ENCODE measurements at regions not wholly inside any gene's neighbourhood (a gene's known extent, or its start where the extent isn't known, plus 50 kb on each side); places are given as distances from the start of the nearest gene placed in this dataset.

DNA sequence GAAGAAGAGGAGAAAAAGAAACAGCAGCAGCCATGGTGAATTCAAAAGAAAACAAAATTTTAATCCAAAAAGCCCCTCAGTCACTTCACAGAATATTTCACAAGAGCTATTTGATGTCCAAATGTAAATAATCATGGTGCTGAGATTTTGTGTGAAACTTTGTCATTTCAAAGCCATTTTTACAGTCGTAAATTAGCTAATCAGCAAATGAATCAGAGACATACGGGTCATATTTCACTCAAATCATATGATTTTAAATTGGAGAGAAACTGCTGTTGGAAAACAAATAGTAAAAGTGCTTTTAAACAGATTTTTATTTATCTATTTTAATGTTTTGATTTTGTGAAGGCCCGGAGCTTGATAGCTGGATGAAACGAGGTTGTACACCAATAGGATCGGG is 101.4 kb upstream of the SMIM23 start:
- no peak for DNase-seq

DNA sequence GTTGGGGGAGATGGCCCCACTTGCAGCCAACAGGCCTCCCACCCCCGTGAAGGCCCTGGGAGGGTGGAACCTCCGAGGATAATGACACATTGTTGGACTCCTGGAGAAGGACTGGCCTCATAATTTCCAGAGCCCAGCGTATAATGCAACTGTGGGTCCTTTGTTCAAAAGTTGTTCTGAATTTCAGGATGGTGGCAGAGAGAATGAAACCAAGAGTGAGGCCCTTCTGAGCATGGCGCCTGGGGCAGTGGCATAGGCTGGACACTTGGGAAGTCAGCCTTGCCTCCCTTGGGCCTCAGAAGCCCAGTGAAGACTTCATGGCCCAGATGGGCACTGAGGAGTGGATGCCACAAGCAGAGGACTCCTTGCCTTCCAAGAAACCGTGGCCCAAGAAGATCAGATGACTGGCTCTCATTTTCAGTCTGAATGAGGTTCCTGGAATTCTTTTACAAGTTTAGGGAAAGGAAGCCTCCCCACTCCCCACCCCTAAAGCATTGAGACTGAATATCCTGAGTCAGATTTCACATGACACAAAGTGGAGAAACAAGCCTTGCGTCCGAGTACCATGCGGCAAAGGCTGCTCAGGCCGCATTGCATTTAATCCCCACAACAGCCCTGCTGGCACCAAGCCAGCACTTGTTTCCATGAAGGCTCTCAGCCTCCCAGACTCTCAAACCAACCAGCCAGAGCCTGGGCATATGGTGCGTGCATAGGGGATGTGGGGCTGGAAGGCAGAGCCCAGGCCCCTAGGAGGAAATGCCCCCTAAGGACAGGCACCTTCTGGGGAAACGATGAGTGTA is 96.7 kb upstream of the SMIM23 start:
- peak in 1 of 3 donors; percentile 56 for DNase-seq

DNA sequence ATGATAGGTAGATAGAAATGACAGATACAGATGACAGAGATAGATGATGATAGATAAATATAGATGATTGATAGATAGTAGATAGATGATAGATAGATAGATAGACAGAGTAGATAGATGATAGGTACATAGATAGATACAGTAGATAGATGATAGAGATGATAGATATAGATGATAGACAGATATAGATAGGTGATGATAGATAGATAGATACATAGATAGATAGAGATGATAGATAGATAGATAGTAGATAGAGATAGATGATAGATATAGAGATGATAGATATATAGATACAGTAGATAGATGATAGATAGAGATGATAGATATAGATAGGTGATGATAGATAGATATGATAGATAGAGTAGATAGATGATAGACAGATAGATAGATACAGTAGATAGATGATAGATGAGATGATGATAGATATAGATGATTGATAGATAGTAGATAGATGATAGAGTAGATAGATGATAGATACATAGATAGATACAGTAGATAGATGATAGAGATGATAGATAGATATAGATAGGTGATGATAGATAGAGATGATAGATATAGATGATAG is 95.7 kb upstream of the SMIM23 start:
- no peak for DNase-seq

DNA sequence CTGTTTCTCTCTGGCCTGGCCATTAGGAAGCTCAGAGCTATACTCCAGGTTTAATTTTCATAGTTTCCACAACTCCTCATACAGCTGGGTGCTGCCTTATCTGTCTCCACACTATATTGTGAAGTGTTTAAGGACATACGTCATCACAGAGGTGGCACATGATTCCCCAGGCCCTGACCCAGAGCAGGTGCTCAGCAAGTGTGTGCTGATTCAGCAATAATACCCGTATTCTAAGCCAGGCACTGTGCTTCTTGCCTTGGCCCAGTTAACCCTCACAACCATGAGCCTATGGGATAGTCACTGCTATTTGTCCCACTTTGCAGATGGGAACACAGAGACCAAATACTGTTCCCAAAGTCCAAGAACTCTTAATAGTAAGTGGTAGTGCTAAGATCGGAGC is 93.5 kb upstream of the SMIM23 start:
- DNase-seq: no peak

DNA sequence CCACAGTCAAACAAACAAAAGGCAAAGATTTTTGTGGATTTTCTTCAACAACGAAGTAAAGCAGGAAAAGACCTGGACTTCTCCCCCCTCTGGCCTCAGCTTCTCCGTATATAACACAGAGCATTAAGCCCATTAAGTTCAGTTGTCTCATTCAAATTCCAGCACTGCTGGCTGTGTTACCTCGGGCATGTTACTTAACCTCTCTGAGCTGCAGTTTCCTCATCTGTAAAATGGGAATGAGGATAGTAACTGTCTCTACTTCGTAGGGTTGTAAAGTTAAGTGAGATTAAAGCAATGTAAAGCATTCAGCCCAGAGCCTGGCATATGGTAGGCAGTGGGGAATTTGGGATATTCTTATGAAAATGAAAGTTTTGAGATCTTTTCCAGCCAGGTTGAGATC is 92.7 kb upstream of the SMIM23 start:
- no peak for DNase-seq

DNA sequence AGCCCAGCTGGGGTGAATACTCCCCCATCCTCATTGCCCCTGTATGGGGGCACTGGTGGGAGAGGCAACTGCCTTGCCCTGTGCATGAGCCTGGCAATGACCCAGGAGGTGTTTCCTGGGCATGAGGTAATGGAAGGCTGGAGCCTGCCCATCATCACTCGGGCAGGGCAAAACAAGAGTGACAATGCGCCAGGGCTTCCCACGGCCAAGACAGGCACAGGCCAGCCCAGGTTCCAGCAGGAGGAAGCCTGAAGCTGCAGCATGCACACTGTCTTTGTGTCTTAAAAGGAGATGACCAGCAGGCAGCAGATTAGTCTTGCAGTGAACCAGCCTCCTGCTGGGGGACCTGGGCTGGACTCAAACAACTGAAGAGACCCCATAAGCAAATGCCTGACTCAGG is 92.2 kb upstream of the SMIM23 start:
- no peak for DNase-seq

DNA sequence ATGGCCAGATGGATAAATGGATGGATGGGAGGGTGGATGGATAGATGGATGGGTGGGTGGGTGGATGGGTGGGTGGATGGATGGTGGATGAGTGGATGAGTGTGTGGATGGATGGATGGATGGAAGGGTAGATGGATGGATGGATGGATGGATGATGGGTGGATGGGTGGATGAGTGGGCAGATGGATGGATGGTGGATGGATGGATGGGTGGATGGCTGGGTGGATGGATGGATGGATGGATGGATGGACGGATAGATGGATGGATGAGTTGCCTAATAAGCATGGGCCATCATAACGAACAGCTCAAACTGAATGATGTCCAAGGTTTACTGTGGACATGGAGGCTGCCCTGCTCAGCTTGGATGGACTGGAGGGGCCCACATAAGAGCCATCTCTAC is 89.8 kb upstream of the SMIM23 start:
- no peak for DNase-seq

DNA sequence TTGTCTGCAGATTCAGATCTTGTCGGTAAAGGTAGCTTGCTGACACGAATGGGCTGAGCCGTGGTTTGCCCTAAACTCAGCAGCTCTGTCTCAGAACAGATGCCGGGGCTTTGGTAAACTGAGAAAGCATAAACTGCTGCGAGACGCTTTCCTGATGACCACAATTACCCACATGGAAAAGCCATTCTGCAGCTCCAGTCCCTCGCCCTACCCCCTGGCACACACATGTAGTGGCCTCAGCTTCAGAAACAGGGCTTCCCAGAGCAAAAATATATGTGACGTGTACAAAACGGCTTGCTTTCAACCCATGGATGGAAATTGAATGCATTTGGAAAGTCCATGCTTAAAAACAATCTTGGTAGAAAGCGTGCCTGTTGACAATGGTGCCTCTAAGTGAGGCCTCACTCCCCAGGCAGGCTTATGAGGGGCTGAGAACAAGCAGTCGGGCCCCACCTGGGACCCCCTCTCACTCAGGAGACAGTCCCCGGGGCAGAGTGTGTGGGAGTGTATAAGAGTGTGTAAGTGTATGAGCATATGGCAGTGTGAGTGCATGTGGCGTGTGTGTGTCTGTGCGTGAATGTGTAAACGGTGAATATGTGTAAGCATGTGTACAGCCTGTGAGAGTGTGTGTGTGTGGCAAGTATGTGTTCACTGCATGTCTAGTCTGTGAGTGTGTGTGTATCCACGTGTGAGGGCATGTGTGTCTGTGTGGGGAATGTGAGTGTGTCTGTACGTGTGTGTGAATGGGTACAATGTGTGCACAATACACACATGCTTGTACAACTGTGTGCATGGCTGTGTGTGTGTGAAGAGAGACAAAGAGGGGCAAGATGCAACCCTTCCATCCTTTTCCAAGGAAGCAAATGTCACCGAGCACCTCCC is 88.2 kb upstream of the SMIM23 start:
- peak in 1 of 3 donors; percentile 59 for DNase-seq

DNA sequence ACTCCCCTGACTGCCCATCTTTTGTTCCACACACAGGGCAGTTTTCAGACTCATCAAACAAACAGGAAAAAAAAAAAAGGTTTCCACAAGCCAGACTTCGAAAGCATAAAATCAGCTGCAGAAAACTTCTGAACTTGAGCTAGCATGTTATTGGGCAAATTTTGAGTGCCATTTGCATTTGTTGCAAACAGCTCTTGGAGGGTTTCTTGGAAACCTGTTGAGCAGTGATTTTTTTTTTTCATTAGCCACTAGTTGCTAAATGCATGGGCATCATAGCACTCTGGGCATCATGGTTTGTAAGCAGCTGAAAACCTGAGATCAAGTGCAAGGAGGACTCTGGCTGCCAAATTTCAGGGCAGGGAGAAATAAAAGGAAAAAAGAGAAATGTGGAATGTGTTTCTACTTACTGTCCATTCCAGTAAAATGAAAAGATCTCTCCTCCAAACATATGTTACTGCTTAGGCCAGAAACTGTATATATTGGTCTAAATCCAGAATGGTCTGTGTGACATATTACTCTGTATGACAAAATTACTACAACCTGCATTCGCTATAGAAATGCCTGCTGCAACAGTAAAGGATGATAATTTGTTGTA is 85.2 kb upstream of the SMIM23 start:
- DNase-seq: peak in 2 of 3 donors; percentile 69 to 86

DNA sequence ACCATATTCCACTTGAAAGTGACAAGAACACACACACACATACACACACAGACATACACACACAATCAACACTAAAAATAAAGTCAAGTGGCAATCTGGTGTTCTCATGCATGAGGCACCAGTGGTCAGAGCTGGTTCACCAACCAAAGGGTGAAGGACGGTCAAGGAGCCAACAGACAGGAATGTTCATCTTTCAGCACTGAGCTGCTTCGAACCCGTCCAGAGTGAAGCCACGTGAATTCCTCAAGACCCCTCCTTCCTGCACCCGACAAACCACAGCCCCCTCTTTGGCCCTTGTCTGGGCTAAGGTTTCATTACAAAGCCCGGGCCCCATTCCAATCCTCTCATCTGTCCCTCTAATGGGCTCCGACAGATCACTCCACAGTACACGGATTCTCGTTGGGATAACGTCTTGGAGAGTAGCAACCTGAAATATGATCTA is 84.5 kb upstream of the SMIM23 start:
- peak in 2 of 3 donors; percentile 59 to 79 for DNase-seq

DNA sequence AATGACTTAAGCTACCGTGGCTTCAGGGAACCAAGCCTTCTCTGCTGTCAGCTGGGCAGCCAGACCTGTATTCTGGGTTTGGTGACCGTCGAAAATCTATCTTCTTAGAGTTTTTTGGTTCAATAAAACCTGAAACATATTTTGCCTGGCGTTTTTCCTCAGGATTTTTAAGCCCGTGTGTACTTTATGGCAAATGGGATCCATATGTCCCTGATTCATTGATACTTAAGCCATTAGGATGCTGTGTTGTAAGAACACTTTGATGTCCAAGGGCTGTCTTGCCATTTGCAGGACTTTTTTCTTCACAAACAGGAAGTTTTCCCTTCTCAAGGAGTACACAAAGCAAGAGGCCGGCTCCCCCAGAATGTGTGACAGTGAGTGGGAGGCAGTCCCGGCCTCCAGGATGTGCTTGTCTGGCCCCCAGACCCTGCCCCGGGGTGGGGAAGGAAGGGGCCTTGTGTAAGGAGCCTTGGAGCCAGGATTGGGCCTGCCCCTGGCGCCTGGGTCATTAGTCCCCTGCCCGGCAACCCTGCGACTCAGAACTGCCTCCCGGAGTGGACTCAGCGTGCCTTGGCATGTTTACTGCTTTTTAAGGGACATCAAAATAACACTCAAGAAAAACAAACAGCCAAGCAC is 83.4 kb upstream of the SMIM23 start:
- peak in 1 of 3 donors; percentile 67 for DNase-seq

DNA sequence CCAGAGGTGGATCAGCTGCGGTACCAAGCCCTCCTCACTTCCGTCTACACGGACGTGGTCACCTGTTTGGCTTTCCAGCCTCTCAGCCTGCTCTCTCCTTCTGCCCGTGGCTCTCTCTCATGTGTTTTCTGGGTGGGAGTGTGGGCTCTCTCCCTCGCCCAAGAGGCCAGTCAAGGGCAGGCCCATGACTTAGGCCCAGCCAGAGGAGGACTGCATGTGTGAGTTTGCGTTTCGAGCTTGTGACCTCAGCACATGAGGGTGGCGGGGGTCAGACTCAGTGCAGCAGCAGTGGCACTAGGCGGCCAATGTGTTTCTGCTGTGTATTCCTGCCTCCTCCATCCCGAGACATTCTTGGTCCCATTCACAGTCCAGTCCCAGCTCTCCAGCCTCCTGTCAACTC is 82.5 kb upstream of the SMIM23 start:
- DNase-seq: no peak

DNA sequence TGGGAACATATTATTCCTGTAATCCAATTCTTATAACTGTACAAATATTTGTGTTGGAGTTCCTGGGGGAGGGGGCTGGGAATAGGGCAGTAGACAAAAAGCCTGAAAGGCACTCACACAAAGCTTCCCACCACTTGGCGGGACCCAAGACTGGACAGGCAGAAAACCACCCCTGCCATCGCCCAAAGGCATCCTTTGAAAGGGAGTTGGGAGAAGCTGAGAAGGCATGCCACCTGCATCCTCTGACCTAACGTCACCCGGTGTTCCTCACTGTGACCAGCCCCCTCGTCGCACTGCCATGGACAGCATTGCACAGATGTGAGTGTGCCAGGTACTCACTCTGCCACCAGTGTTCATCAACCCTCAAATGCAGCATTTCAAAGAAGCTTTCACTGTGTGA is 80.6 kb upstream of the SMIM23 start:
- no peak for DNase-seq

DNA sequence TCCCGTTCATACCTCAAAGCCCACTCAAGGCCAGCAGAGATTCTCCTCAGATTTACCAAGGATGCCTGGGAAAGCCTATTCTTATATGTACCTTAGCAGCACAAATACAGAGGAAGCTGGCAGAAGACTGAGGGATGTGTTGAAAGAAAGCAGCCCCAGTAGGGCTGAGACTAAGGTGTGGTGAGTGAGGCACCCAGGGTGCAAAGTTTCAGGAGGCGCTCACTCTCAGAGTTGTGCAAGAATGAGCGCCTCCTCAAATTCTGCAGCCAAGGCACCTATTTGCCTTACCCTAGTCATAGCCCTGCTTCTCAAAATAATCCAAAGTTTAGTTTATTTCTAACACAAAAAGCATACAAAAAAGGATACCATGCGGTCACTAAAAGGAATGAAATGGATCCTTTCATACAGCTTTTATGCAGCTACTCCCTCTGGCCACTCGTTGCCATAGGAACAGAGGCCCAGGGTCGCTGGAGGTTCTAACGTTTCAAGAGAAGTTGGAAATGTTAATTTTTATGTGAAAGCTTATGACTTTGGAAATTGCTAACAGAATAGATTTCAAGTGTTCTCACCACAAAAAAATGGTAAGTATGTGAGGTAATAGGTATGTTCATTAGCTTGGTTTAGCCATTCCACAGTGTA is 79.7 kb upstream of the SMIM23 start:
- DNase-seq: no peak

DNA sequence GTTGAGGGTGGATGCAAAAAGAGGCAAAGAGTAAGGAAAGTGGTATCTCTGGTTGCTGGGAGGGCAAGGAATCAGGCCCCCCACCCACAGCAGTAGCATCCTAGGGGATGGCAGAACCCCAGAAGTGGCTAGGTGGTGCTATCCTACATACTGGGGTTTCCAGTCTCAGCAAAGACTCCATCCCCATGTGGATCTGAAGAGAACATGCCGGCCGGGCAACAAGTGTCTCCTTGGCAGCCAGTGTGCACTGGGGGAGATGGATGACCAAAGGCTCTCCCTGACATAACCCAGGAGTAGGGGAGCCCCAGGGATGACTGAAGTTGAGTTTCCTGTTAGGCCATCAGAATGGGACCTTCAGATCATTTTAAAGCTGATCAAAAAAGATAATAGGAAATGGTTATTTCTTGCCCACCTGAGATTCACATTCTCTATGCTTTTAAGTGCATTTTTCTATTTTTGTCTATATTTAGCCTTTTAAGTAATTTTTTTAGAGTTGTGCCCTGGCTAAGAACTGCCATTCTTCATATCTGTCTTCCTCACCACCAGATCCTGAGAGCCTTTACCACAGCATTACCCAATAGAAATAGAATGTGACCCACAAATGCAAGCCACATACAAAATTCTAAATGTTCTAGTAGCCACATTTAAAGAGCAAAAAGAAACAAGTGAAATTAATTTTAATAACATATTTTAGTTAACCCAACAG is 78.7 kb upstream of the SMIM23 start:
- DNase-seq: no peak

DNA sequence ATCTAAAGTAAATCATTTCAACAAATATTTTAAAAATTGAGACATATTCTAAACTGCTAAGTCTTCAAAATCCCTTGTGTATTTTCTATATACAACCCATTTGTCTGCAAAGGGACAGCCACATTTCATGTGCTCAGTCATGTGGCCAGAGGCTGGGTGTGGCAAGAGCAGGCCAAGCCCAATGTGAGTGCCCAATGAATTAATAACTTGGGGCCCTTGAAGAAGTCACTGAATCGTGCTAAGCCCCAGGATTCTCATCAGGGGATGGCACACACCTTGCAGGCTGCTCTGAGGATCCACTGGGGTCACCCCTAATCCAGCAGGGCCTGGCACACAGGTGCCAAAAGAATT is 78.2 kb upstream of the SMIM23 start:
- no peak for DNase-seq

DNA sequence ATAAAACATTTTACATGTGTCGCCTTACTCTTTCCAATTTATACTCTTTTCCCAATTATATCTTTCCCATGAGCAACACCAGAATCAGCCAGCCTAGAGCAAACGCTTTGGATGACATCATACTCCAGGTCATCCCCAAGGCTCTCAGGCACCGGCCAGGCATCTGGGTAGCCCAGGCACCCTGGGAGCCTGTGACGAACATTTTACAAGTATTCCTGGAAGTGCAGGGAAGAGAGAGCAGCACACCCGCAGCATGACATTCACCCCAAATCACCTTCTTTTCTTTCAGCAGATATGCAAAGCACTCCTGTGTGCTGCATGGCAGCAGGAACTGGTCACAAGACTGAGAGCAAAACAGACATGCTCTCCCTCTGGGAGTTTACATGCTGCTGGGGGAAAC is 75.7 kb upstream of the SMIM23 start:
- no peak for DNase-seq

DNA sequence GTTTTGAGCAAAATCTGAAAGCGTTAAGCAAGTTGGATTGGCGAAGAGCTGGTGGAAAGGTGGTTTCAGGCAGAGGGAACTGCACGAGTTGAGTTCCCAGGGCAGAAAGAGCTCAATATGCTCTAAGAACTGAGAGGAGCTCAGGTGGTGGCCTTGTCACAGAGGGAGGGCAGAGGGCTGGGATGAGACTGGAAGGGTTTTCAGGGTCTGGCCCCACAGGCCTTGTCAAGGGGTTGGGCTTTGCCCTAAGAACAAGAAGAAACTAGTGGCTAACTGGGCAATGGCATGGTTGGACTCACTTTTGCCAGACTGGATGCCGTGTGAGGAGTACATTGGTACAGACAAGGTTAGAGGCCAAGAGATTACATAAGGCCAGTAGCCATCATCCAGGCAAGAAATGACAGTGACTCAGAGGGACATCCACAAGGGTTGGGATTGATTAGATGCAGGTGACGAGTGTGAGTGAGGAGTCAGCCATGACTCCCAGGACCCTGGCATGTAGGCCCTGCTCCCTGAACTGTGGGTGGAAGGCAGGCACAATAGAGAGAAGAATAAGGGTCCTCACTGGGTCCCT is 75.1 kb upstream of the SMIM23 start:
- no peak for DNase-seq

DNA sequence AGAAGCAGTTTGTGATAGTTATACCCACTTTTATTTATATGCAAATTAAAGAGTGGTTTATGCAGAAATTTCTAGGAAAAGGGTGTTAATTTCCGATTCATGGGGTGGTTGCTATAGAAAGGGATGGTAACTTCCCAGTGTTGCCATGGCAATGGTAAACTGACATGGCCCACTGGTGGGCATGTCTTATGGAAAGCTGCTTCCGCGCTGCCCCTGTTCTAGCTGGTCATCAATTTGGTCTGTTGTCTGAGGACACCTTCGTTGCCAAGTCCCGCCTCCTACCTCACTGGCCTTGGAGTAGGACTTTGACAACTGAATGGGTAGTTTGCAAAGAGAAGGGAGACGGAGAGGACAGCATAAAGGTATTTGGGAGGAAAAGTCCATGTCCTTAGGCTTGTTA is 74.0 kb upstream of the SMIM23 start:
- DNase-seq: no peak

DNA sequence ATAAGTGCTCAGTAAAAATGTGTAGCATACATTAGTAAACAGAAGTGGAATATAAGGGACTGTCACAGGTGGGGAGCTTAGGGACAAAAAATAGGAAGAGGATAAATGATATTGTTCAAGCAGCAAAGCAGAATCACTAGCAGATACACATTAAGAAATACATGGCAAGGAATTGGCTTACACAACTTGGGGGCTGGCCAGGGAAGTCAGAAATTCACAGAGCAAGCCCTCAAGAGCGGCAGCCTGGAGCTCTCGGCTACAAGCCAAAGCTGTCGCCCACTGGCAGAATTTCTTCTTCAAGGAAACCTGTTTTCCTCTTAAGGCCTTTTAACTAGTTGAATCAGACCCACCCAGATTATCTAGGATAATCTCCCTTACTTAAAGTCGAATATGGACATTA is 73.0 kb upstream of the SMIM23 start:
- no peak for DNase-seq
